Mesenchymal stem cell (in vitro differentiated cells and primary cell): ENCODE measurements at regions not wholly inside any gene's neighbourhood (a gene's known extent, or its start where the extent isn't known, plus 50 kb on each side); places are given as distances from the start of the nearest gene placed in this dataset.

Experiments
- DNase-seq: peaks from one replicate; pipeline ENCODE4 v3.0.0-alpha.2; 2013
- H2AFZ ChIP-seq: one replicate; pipeline ENCODE4 v1.6.1; 2013; ENCODE audit warnings: low read depth, mild to moderate bottlenecking, control low read depth, inconsistent platforms, low read length, moderate library complexity
- H2AK5ac ChIP-seq: 2 replicates; pipeline ENCODE4 v1.6.1; 2013; ENCODE audit warnings: low read length, moderate library complexity, mild to moderate bottlenecking, inconsistent platforms; ENCODE audit not compliant: severe bottlenecking
- H2BK120ac ChIP-seq: one replicate; pipeline ENCODE4 v1.6.1; 2013; ENCODE audit warnings: low read depth, mild to moderate bottlenecking, inconsistent platforms, low read length, moderate library complexity
- H2BK12ac ChIP-seq, 2 experiments: one replicate each; pipeline ENCODE4 v1.6.1; 2013; ENCODE audit warnings: inconsistent platforms in 2 of 2, low read length in 2 of 2, mild to moderate bottlenecking in 2 of 2, moderate library complexity in 2 of 2, control low read depth in 1 of 2
- H2BK15ac ChIP-seq: one replicate; pipeline ENCODE4 v1.6.1; 2013; ENCODE audit warnings: mild to moderate bottlenecking, low read depth, inconsistent platforms; ENCODE audit not compliant: poor library complexity, severe bottlenecking
- H2BK5ac ChIP-seq: 2 replicates; pipeline ENCODE4 v1.6.1; 2013; ENCODE audit warnings: low read depth, mild to moderate bottlenecking, low read length, control low read depth, inconsistent platforms; ENCODE audit not compliant: poor library complexity, severe bottlenecking
- H3K14ac ChIP-seq, 2 experiments: one replicate each; pipeline ENCODE4 v1.6.1; 2013; ENCODE audit warnings: inconsistent platforms in 2 of 2, low read length in 2 of 2, control low read depth in 1 of 2, mild to moderate bottlenecking in 1 of 2, moderate library complexity in 1 of 2
- H3K18ac ChIP-seq, 2 experiments: one replicate each; pipeline ENCODE4 v1.6.1; 2013; ENCODE audit warnings: inconsistent platforms in 2 of 2, low read length in 2 of 2, control low read depth in 1 of 2, low read depth in 1 of 2, mild to moderate bottlenecking in 1 of 2
- H3K23ac ChIP-seq, 2 experiments: one replicate each; pipeline ENCODE4 v1.6.1; 2013; ENCODE audit warnings: inconsistent platforms in 2 of 2, low read length in 2 of 2, mild to moderate bottlenecking in 2 of 2, moderate library complexity in 2 of 2, control low read depth in 1 of 2
- H3K27ac ChIP-seq: 2 replicates; pipeline ENCODE4 v1.5.1; 2013; ENCODE audit warnings: mild to moderate bottlenecking, moderate library complexity, low read length, control low read depth, inconsistent platforms; ENCODE audit not compliant: poor library complexity, severe bottlenecking
- H3K27me3 ChIP-seq, 2 experiments: 2 replicates each; pipeline versions ENCODE4 v1.6.1 to v1.7.0; 2013; ENCODE audit warnings: low read length in 2 of 2, mild to moderate bottlenecking in 2 of 2, moderate library complexity in 2 of 2, control low read depth in 1 of 2, inconsistent platforms in 1 of 2; ENCODE audit not compliant: control insufficient read depth in 1 of 2, insufficient read depth in 1 of 2
- H3K36me3 ChIP-seq, 2 experiments: 2 replicates each; pipeline versions ENCODE4 v1.6.1 to v1.7.0; 2013; ENCODE audit warnings: low read length in 2 of 2, control low read depth in 1 of 2, inconsistent platforms in 1 of 2, low read depth in 1 of 2, mild to moderate bottlenecking in 1 of 2; ENCODE audit not compliant: insufficient read depth in 2 of 2, control insufficient read depth in 1 of 2
- H3K4ac ChIP-seq, 2 experiments: one replicate each; pipeline ENCODE4 v1.6.1; 2013; ENCODE audit warnings: inconsistent platforms in 2 of 2, low read length in 2 of 2, mild to moderate bottlenecking in 2 of 2, moderate library complexity in 2 of 2, control low read depth in 1 of 2, low read depth in 1 of 2
- H3K4me1 ChIP-seq: 2 replicates; pipeline ENCODE4 v1.6.1; 2013; ENCODE audit warnings: low read depth, low read length, control low read depth; ENCODE audit not compliant: control insufficient read depth, insufficient read depth
- H3K4me2 ChIP-seq: 2 replicates; pipeline ENCODE4 v1.6.1; 2013; ENCODE audit warnings: low read length, mild to moderate bottlenecking, inconsistent platforms; ENCODE audit not compliant: poor library complexity, severe bottlenecking
- H3K4me3 ChIP-seq, 2 experiments: 2 replicates each; pipeline versions ENCODE4 v1.5.1 to v1.7.0; 2013; ENCODE audit warnings: low read length in 2 of 2, mild to moderate bottlenecking in 2 of 2, control low read depth in 1 of 2, low read depth in 1 of 2; ENCODE audit not compliant: insufficient read depth in 1 of 2
- H3K79me1 ChIP-seq: replicated peaks from 2 replicates; pipeline ENCODE4 v1.6.1; 2013; ENCODE audit warnings: mild to moderate bottlenecking, control low read depth, low read length, inconsistent platforms; ENCODE audit not compliant: poor library complexity, severe bottlenecking
- H3K9ac ChIP-seq: 2 replicates; pipeline ENCODE4 v1.7.0; 2013; ENCODE audit warnings: mild to moderate bottlenecking, low read length, moderate library complexity
- H3K9me3 ChIP-seq: 2 replicates; pipeline ENCODE4 v1.7.0; 2013; ENCODE audit warnings: mild to moderate bottlenecking, low read length; ENCODE audit not compliant: control insufficient read depth
- H4K8ac ChIP-seq: one replicate; pipeline ENCODE4 v1.6.1; 2013; ENCODE audit warnings: inconsistent platforms, mild to moderate bottlenecking, low read length, moderate library complexity
- H4K91ac ChIP-seq: one replicate; pipeline ENCODE4 v1.6.1; 2013; ENCODE audit warnings: mild to moderate bottlenecking, low read length, inconsistent platforms
- WGBS: methylation state at CpG from one replicate; pipeline ENCODE4 v1.1.7; 2013; ENCODE audit warnings: mixed read lengths; 5-methylcytosine and 5-hydroxymethylcytosine counted together

- WGBS = 100% methylated on average over 1 of the region's 2 CpGs
- Histone ChIP-seq H2AK5ac (no peak overlapping the region), H3K4me2 (no peak overlapping the region)
Measured at GRCh38 chr6:81655696-81656095, 96.8 kb downstream of the TENT5A start.

GRCh38 chr6:81648502-81648901, 104.0 kb downstream of the TENT5A start:
- H3K4me3 ChIP-seq = no peak overlapping the region
- H2BK15ac ChIP-seq = no peak overlapping the region

More at GRCh38 chr6:81655696-81656095, 96.8 kb downstream of the TENT5A start:
- Histone ChIP-seq H3K4me3 (no peak overlapping the region), H2AFZ (no peak overlapping the region), H3K4me1 (no peaks in the 10 kb centered on the region), H3K79me1 (no peaks in the 10 kb centered on the region), H3K23ac (no peak overlapping the region), H4K91ac (no peak overlapping the region), H4K8ac (no peak overlapping the region), H2BK120ac (no peak overlapping the region), H3K27me3 (no peaks in the 10 kb centered on the region), H2BK12ac (no peak overlapping the region), H2BK5ac (no peak overlapping the region), H3K9me3 (no peaks in the 10 kb centered on the region), H2BK15ac (no peak overlapping the region), H3K9ac (no peak overlapping the region), H3K27ac (no peak overlapping the region), H3K36me3 (no peaks in the 10 kb centered on the region), H3K18ac (no peak overlapping the region), H3K14ac (no peak overlapping the region), H3K4ac (no peak overlapping the region)
- no peak for DNase-seq

GRCh38 chr6:81643156-81643555, 109.3 kb downstream of the TENT5A start:
- H3K36me3 ChIP-seq = no peaks in the 10 kb centered on the region
- H3K4me3 ChIP-seq = no peak overlapping the region
- H3K27ac ChIP-seq = no peak overlapping the region
- no peaks in the 10 kb centered on the region for H3K4me1 ChIP-seq
- no peak overlapping the region for H3K4me2 ChIP-seq
- H3K23ac ChIP-seq = no peak overlapping the region
- H3K9me3 ChIP-seq = no peaks in the 10 kb centered on the region
- no peaks in the 10 kb centered on the region for H3K27me3 ChIP-seq
- no peak overlapping the region for H2AK5ac ChIP-seq
- no peak overlapping the region for H2AFZ ChIP-seq
- H3K18ac ChIP-seq = no peak overlapping the region
- DNase-seq = no peak
- H3K4ac ChIP-seq = no peak overlapping the region
- no peak overlapping the region for H2BK12ac ChIP-seq
- no peak overlapping the region for H2BK5ac ChIP-seq
- no peaks in the 10 kb centered on the region for H3K79me1 ChIP-seq
- no peak overlapping the region for H3K14ac ChIP-seq
- H4K8ac ChIP-seq = no peak overlapping the region
- no peak overlapping the region for H3K9ac ChIP-seq
- no peak overlapping the region for H4K91ac ChIP-seq
- no peak overlapping the region for H2BK15ac ChIP-seq
- H2BK120ac ChIP-seq = no peak overlapping the region

More at GRCh38 chr6:81648502-81648901, 104.0 kb downstream of the TENT5A start:
- H3K23ac ChIP-seq = no peak overlapping the region
- no peak overlapping the region for H2AFZ ChIP-seq
- no peak overlapping the region for H3K18ac ChIP-seq
- peaks cover 2% of the 10 kb centered on the region for H3K9me3 ChIP-seq
- H3K4me1 ChIP-seq = no peaks in the 10 kb centered on the region
- no peak overlapping the region for H3K9ac ChIP-seq
- H2BK5ac ChIP-seq = no peak overlapping the region
- DNase-seq = no peak
- H3K79me1 ChIP-seq = no peaks in the 10 kb centered on the region
- H3K27ac ChIP-seq = no peak overlapping the region
- WGBS = no CpG with 5 or more reads among the region's 2 CpGs
- H3K27me3 ChIP-seq = no peaks in the 10 kb centered on the region
- H3K4ac ChIP-seq = no peak overlapping the region
- H4K8ac ChIP-seq = no peak overlapping the region
- H3K4me2 ChIP-seq = no peak overlapping the region
- H2BK120ac ChIP-seq = no peak overlapping the region
- H3K36me3 ChIP-seq = no peaks in the 10 kb centered on the region
- H4K91ac ChIP-seq = no peak overlapping the region
- H2AK5ac ChIP-seq = no peak overlapping the region
- H2BK12ac ChIP-seq = no peak overlapping the region
- H3K14ac ChIP-seq = no peak overlapping the region

GRCh38 chr6:81640891-81641290, 111.6 kb downstream of the TENT5A start:
- no peak overlapping the region for H3K9ac ChIP-seq
- no peak overlapping the region for H2AFZ ChIP-seq
- no peak overlapping the region for H4K8ac ChIP-seq
- no peak overlapping the region for H3K4ac ChIP-seq
- H3K4me1 ChIP-seq = no peaks in the 10 kb centered on the region
- no peak overlapping the region for H3K4me2 ChIP-seq
- no peak overlapping the region for H2BK5ac ChIP-seq
- H3K23ac ChIP-seq = no peak overlapping the region
- no peak overlapping the region for H3K18ac ChIP-seq
- no peak overlapping the region for H4K91ac ChIP-seq
- no peak overlapping the region for H2BK12ac ChIP-seq
- H2BK120ac ChIP-seq = no peak overlapping the region
- H3K4me3 ChIP-seq = no peak overlapping the region
- no peaks in the 10 kb centered on the region for H3K27me3 ChIP-seq
- H3K79me1 ChIP-seq = no peaks in the 10 kb centered on the region
- no peak overlapping the region for H3K27ac ChIP-seq
- 89% methylated on average over 1 of the region's 1 CpG for whole genome bisulfite sequencing
- no peak for DNase-seq
- H3K36me3 ChIP-seq = no peaks in the 10 kb centered on the region
- H2BK15ac ChIP-seq = no peak overlapping the region
- H3K9me3 ChIP-seq = no peaks in the 10 kb centered on the region
- H3K14ac ChIP-seq = no peak overlapping the region
- H2AK5ac ChIP-seq = no peak overlapping the region
